Activated CD4-positive, alpha-beta T cell treated with anti-CD3 and anti-CD28 coated beads, Interleukin-2, Interleukin-6, amounts not matched to agents 100 ng/mL and 50 ng/mL, durations not matched to agents 16 hours and 8 hours (primary cell): ENCODE measurements at regions not wholly inside any gene's neighbourhood (a gene's known extent, or its start where the extent isn't known, plus 50 kb on each side); places are given as distances from the start of the nearest gene placed in this dataset.
"Not testable (repeated sequence)": the region's sequence is repeated elsewhere in the genome, so short reads cannot be mapped to it uniquely, and the experiment has no call there.

ENCODE experiments used
- DNase-seq: peaks from one replicate; pipeline ENCODE4 v3.0.0-alpha.2; 2020

- no peak for DNase-seq
Measured at GRCh38 chr2:118604371-118604770, 243.1 kb downstream of the EN1 start.

- no peak for DNase-seq
Measured at GRCh38 chr2:118599141-118599540, 248.3 kb downstream of the EN1 start.

GRCh38 chr2:118596620-118597019, 250.8 kb downstream of the EN1 start:
- DNase-seq = no peak

- no peak for DNase-seq
Measured at GRCh38 chr2:118593257-118593656, 254.2 kb downstream of the EN1 start.

GRCh38 chr2:118591223-118591622, 256.2 kb downstream of the EN1 start:
- DNase-seq = no peak

GRCh38 chr2:118589721-118590120, 257.7 kb downstream of the EN1 start:
- no peak for DNase-seq

GRCh38 chr2:118588850-118589249, 258.6 kb downstream of the EN1 start:
- no peak for DNase-seq

GRCh38 chr2:118586312-118586711, 261.1 kb downstream of the EN1 start:
- DNase-seq = no peak

- no peak for DNase-seq
Measured at GRCh38 chr2:118584877-118585276, 262.6 kb downstream of the EN1 start.

GRCh38 chr2:118584062-118584749, 263.2 kb downstream of the EN1 start:
- no peak for DNase-seq

- DNase-seq = no peak
Measured at GRCh38 chr2:118582058-118582457, 265.4 kb downstream of the EN1 start.

- DNase-seq = no peak
Measured at GRCh38 chr2:118580651-118581050, 266.8 kb downstream of the EN1 start.

- DNase-seq = no peak
Measured at GRCh38 chr2:118580107-118580506, 267.3 kb downstream of the EN1 start.

GRCh38 chr2:118577202-118577601, 270.2 kb downstream of the EN1 start:
- DNase-seq = no peak

- DNase-seq = no peak
Measured at GRCh38 chr2:118576109-118576855, 271.2 kb downstream of the EN1 start.

GRCh38 chr2:118572380-118572779, 275.1 kb downstream of the EN1 start:
- not testable (repeated sequence) for DNase-seq

- DNase-seq = no peak
Measured at GRCh38 chr2:118569876-118570535, 277.4 kb downstream of the EN1 start.

- no peak for DNase-seq
Measured at GRCh38 chr2:118568700-118569099, 278.7 kb downstream of the EN1 start.

- no peak for DNase-seq
Measured at GRCh38 chr2:118565786-118566540, 281.5 kb downstream of the EN1 start.

GRCh38 chr2:118565301-118565700, 282.1 kb downstream of the EN1 start:
- no peak for DNase-seq

GRCh38 chr2:118562144-118562543, 285.3 kb downstream of the EN1 start:
- DNase-seq = no peak

- no peak for DNase-seq
Measured at GRCh38 chr2:118558846-118559245, 288.6 kb downstream of the EN1 start.

GRCh38 chr2:118557791-118558190, 289.7 kb downstream of the EN1 start:
- DNase-seq = no peak
